ENCODE measurements at regions not wholly inside any gene's neighbourhood (a gene's known extent, or its start where the extent isn't known, plus 50 kb on each side); places are given as distances from the start of the nearest gene placed in this dataset.

DNA sequence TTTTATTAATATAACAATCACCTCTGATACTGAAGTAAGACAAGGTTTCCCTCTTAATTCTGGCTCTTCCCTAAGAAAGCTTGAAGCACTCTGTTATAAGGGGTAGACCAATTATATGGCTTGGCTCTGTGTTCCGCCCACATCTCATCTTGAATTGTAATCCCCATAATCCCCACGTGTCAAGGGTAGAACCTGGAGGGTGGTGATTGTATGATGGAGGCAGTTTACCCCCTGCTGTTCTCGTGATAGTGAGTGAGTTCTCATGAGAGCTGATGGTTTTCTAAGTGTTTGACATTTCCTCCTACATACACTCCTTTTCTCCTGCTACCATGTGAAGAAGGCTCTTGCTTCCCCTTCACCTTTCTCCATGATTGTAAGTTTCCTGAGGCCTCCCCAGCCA lies 363.8 kb upstream of the PCDH20 start:
- intact Hi-C loops (cut with micrococcal nuclease): no loop called here
- no peaks in the 10 kb centered on the region for H3K27me3 ChIP-seq (ENCODE audit: insufficient read depth, low read length)
- H3K79me2 ChIP-seq (ENCODE audit: insufficient read depth, low read length): no peaks in the 10 kb centered on the region
- RAD21 ChIA-PET (ENCODE audit: low non-redundant PET in 1 of 2, low total read pairs in 2 of 2, uncharacterized antibody in 2 of 2, unreplicated experiment in 2 of 2): no interaction called here
- H4K20me1 ChIP-seq (ENCODE audit: insufficient read depth): no peaks in the 10 kb centered on the region
- H3K4me3 ChIP-seq (replicated peaks in 1 of 2; ENCODE audit: low read depth in 1 of 2, low read length in 2 of 2): no peak overlapping the region
- TF ChIP-seq CBX3 (IDR thresholded peaks at IDR 0.05; ENCODE audit: low read depth) (no peak), POLR2AphosphoS5 (IDR thresholded peaks at IDR 0.05; ENCODE audit: low read depth, low read length) (no peak), EGR1 (IDR thresholded peaks at IDR 0.05; ENCODE audit: low read depth) (no peak), EZH2phosphoT487 (IDR thresholded peaks at IDR 0.05; ENCODE audit: borderline replicate concordance) (no peak), SIN3A (IDR thresholded peaks at IDR 0.05; ENCODE audit: low read depth) (no peak), CEBPB (IDR thresholded peaks at IDR 0.05; ENCODE audit: low read depth) (no peak), ELF1 (IDR thresholded peaks at IDR 0.05; ENCODE audit: borderline replicate concordance, low read depth) (no peak), POLR2A (IDR thresholded peaks at IDR 0.05; ENCODE audit: borderline replicate concordance, extremely low read depth, insufficient read depth, insufficient read length) (no peak), SP1 (IDR thresholded peaks at IDR 0.05; ENCODE audit: low read depth) (no peak), JUND (IDR thresholded peaks at IDR 0.05) (no peak), TCF7L2 (IDR thresholded peaks at IDR 0.05; ENCODE audit: borderline replicate concordance, extremely low read depth, insufficient read depth, insufficient read length) (no peak), RAD21 (IDR thresholded peaks at IDR 0.05; ENCODE audit: low read depth) (no peak), SRF (IDR thresholded peaks at IDR 0.05; ENCODE audit: low read depth) (no peak)
- TF ChIP-seq, protein P1, sequence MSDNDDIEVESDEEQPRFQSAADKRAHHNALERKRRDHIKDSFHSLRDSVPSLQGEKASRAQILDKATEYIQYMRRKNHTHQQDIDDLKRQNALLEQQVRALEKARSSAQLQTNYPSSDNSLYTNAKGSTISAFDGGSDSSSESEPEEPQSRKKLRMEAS (IDR thresholded peaks at IDR 0.05): no peak
- TF ChIP-seq, protein P2, sequence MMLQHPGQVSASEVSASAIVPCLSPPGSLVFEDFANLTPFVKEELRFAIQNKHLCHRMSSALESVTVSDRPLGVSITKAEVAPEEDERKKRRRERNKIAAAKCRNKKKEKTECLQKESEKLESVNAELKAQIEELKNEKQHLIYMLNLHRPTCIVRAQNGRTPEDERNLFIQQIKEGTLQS (IDR thresholded peaks at IDR 0.05): no peak
- TF ChIP-seq, protein P3, sequence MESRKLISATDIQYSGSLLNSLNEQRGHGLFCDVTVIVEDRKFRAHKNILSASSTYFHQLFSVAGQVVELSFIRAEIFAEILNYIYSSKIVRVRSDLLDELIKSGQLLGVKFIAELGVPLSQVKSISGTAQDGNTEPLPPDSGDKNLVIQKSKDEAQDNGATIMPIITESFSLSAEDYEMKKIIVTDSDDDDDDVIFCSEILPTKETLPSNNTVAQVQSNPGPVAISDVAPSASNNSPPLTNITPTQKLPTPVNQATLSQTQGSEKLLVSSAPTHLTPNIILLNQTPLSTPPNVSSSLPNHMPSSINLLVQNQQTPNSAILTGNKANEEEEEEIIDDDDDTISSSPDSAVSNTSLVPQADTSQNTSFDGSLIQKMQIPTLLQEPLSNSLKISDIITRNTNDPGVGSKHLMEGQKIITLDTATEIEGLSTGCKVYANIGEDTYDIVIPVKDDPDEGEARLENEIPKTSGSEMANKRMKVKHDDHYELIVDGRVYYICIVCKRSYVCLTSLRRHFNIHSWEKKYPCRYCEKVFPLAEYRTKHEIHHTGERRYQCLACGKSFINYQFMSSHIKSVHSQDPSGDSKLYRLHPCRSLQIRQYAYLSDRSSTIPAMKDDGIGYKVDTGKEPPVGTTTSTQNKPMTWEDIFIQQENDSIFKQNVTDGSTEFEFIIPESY (IDR thresholded peaks at IDR 0.05; ENCODE audit: extremely low read depth, insufficient replicate concordance, low read length): no peak
- TF ChIP-seq, protein P4, sequence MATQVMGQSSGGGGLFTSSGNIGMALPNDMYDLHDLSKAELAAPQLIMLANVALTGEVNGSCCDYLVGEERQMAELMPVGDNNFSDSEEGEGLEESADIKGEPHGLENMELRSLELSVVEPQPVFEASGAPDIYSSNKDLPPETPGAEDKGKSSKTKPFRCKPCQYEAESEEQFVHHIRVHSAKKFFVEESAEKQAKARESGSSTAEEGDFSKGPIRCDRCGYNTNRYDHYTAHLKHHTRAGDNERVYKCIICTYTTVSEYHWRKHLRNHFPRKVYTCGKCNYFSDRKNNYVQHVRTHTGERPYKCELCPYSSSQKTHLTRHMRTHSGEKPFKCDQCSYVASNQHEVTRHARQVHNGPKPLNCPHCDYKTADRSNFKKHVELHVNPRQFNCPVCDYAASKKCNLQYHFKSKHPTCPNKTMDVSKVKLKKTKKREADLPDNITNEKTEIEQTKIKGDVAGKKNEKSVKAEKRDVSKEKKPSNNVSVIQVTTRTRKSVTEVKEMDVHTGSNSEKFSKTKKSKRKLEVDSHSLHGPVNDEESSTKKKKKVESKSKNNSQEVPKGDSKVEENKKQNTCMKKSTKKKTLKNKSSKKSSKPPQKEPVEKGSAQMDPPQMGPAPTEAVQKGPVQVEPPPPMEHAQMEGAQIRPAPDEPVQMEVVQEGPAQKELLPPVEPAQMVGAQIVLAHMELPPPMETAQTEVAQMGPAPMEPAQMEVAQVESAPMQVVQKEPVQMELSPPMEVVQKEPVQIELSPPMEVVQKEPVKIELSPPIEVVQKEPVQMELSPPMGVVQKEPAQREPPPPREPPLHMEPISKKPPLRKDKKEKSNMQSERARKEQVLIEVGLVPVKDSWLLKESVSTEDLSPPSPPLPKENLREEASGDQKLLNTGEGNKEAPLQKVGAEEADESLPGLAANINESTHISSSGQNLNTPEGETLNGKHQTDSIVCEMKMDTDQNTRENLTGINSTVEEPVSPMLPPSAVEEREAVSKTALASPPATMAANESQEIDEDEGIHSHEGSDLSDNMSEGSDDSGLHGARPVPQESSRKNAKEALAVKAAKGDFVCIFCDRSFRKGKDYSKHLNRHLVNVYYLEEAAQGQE (IDR thresholded peaks at IDR 0.05; ENCODE audit: low read depth): no peak
- TF ChIP-seq, protein P5, sequence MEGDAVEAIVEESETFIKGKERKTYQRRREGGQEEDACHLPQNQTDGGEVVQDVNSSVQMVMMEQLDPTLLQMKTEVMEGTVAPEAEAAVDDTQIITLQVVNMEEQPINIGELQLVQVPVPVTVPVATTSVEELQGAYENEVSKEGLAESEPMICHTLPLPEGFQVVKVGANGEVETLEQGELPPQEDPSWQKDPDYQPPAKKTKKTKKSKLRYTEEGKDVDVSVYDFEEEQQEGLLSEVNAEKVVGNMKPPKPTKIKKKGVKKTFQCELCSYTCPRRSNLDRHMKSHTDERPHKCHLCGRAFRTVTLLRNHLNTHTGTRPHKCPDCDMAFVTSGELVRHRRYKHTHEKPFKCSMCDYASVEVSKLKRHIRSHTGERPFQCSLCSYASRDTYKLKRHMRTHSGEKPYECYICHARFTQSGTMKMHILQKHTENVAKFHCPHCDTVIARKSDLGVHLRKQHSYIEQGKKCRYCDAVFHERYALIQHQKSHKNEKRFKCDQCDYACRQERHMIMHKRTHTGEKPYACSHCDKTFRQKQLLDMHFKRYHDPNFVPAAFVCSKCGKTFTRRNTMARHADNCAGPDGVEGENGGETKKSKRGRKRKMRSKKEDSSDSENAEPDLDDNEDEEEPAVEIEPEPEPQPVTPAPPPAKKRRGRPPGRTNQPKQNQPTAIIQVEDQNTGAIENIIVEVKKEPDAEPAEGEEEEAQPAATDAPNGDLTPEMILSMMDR (IDR thresholded peaks at IDR 0.05 in 2 of 3, conservative IDR thresholded peaks at IDR 0.05 in 1 of 3; ENCODE audit: borderline replicate concordance in 1 of 3, insufficient read depth in 1 of 3, low read depth in 2 of 3, low read length in 2 of 3): no peak
- no peak for ATAC-seq
- no peaks in the 10 kb centered on the region for H3K9me2 ChIP-seq (ENCODE audit: insufficient read depth)
- no peak overlapping the region for H3K9ac ChIP-seq (ENCODE audit: low read length)
- CTCF ChIA-PET: no interaction called here
- H3K36me3 ChIP-seq (ENCODE audit: control insufficient read depth in 1 of 2, insufficient read depth in 2 of 2, low read length in 2 of 2): no peaks in the 10 kb centered on the region
- POLR2A ChIA-PET: interaction anchor here (0.6 kb wide), 1 partner anchor 17 kb away, joined by 3 read pairs; no protein-coding TSS in a partner anchor
- H3K9me3 ChIP-seq (ENCODE audit: control insufficient read depth in 1 of 2, insufficient read depth in 1 of 2, low read depth in 1 of 2, low read length in 2 of 2): no peaks in the 10 kb centered on the region
- BruUV-seq (replicated peaks): no TSS peak
- no peak for DNase-seq (ENCODE audit: low read depth, low spot score)
- H2AFZ ChIP-seq (ENCODE audit: low read depth, low read length, poor library complexity, severe bottlenecking): no peak overlapping the region
- H3K27ac ChIP-seq (ENCODE audit: low read depth, low read length): no peak overlapping the region
- H3K4me1 ChIP-seq (ENCODE audit: control insufficient read depth in 1 of 2, insufficient read depth in 2 of 2, low read length in 2 of 2): no peaks in the 10 kb centered on the region
- H3K4me2 ChIP-seq (ENCODE audit: low read length): no peak overlapping the region

All from HCT116 (cell line).